HG03469 (cell line): ENCODE measurements at regions not wholly inside any gene's neighbourhood (a gene's known extent, or its start where the extent isn't known, plus 50 kb on each side); places are given as distances from the start of the nearest gene placed in this dataset.
A peak's percentile ranks its signal among the peaks of the same experiment; 100 is the strongest.

Experiments
- ATAC-seq: cut with Tn5 transposase; IDR thresholded peaks from one replicate; pipeline ENCODE4 v1.9.1; 2021; ENCODE audit warnings: mild to moderate bottlenecking, moderate library complexity, moderate number of reproducible peaks; ENCODE audit not compliant: unreplicated experiment

- ATAC-seq: no peak
These were observed 587.9 kb downstream of the TLL1 start for GRCh38 chr4:166460769-166461550.

- no peak for ATAC-seq
These were observed 608.0 kb downstream of the TLL1 start for GRCh38 chr4:166481055-166481454.

DNA sequence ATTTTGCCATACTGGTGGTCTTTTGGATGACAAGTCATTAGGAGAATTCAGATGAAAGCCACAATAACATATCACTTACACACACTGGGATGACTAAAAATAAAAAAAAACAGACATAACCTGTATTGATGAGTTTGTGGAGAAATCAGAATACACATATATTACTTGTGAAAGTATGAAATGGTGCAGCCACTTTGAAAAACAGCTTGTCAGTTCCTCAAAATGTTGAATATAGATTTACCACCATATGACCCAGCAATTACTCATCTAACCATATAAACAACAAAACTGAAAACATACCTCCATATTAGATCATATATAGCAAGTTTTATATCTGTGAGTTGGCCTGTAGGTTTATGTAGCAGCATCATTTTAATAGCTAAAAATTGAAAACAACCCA is 608.7 kb downstream of the TLL1 start:
- ATAC-seq: no peak

- no peak for ATAC-seq
These were observed 609.7 kb downstream of the TLL1 start for GRCh38 chr4:166482758-166483157.

- no peak for ATAC-seq
These were observed 618.6 kb downstream of the TLL1 start for GRCh38 chr4:166491635-166492034.

DNA sequence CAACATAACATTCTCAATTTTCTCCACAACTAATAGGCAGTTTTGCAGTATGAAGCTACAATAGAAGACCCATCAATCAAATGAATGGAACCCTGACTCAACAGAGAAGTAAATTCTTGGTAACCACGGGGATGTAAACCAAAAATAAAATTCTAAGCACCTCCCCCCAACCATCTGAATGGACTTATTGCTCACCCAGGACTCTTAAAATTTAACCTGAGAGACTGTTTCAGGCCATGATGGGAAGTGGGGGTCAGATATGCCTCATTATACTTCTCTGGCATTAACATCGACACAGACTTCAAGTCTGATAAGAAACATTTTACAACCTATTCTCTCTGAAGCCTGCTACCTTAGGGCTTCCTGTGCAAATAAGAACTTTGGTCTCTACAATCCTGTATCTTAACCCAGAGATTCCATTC is 620.9 kb downstream of the TLL1 start:
- ATAC-seq: no peak

GRCh38 chr4:166498546-166498945 is 625.5 kb downstream of the TLL1 start:
- no peak for ATAC-seq

- ATAC-seq: no peak
These were observed 626.8 kb downstream of the TLL1 start for GRCh38 chr4:166499820-166500219.

DNA sequence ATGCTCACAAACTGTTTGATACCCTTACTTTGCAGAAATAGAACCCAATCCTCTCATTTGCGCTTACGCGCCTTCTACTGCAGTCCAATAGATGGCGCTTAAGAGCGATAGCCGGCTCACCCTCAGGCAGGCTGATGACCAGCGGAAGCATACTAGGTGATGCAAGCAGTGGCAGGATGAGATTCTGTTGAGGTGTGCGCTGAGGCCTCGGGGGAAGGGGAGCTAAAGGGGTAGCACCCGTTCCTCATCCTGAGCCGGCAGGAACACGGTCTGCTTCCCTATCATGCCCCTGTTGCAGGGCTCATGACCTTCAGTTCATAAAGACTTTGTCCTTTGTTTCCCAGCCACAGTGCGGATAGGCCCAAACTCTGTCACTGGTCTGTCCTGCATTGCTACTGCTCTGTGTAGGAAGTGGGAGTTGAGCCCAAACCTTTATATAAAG is 628.9 kb downstream of the TLL1 start:
- ATAC-seq: peak; percentile 43

- no peak for ATAC-seq
These were observed 629.6 kb downstream of the TLL1 start for GRCh38 chr4:166502660-166503059.

GRCh38 chr4:166506051-166506450 is 633.0 kb downstream of the TLL1 start:
- ATAC-seq: no peak

- no peak for ATAC-seq
These were observed 639.2 kb downstream of the TLL1 start for GRCh38 chr4:166512267-166512666.

DNA sequence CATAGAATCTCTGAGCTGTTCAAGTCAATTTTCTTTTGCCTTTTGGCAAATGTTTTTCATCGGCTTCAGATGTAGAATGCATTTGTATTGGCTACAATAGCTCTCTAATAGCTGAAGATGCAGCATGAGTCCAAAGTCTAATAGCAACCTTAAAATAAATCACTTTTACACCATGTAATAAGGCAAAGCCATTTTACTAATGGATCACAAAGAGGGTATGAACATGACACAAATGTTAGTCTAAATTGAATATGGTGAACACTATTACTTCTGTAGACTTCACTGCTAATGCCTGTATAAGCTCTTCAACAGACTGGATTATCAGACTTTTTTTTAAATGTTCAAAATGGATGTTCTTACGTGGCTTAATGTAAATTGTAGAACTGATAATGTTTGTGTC is 645.3 kb downstream of the TLL1 start:
- ATAC-seq: no peak

GRCh38 chr4:166518776-166519175 is 645.7 kb downstream of the TLL1 start:
- no peak for ATAC-seq

- no peak for ATAC-seq
These were observed 646.7 kb downstream of the TLL1 start for GRCh38 chr4:166519774-166520173.

- ATAC-seq: no peak
These were observed 654.5 kb downstream of the TLL1 start for GRCh38 chr4:166527500-166527899.

DNA sequence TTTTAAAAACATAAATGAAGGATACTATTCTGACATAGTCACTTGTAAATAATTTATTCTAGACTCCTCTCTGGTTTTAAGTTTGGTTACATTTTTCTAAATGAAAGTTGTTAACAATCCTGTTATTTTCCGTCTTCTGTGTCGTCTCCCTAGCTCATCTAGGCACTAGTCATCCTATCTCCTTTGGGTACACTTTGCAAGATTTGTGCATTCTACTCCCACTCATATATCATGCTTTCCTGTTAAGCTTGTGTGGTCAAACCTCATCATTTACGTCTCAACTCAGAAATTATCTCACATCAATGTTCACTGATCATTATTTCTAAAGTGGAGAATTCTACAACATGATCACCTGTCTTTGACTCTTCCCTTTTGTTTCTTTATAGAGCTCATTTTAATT is 658.7 kb downstream of the TLL1 start:
- ATAC-seq: no peak

- no peak for ATAC-seq
These were observed 662.8 kb downstream of the TLL1 start for GRCh38 chr4:166535865-166536264.

- ATAC-seq: no peak
These were observed 665.5 kb downstream of the TLL1 start for GRCh38 chr4:166538491-166539005.

- ATAC-seq: no peak
These were observed 673.0 kb downstream of the TLL1 start for GRCh38 chr4:166546009-166546408.

DNA sequence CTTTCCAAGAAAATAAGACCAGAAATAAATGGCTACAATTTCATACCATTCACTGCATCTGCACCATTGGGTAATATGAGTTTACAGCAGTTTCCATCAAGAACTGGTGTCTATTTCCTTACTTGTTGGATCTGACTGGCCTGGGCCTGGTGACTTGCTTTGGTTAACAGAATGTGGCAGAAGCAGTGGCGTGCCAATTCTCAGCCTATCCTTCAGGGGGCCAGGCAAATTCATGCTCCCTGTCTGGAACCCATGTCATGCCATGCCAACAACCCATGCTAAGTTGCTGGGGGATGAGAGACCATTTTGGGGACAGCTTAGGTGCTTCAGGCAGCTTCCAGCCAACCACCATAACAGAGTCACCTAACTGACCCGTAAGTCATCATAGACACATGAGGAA is 656.7 kb downstream of the SPOCK3 start:
- ATAC-seq: no peak

- ATAC-seq: no peak
These were observed 648.8 kb downstream of the SPOCK3 start for GRCh38 chr4:166585491-166585890.
